ENCODE measurements at regions not wholly inside any gene's neighbourhood (a gene's known extent, or its start where the extent isn't known, plus 50 kb on each side); places are given as distances from the start of the nearest gene placed in this dataset.
"Not testable (repeated sequence)": the region's sequence is repeated elsewhere in the genome, so short reads cannot be mapped to it uniquely, and the experiment has no call there.

DNA sequence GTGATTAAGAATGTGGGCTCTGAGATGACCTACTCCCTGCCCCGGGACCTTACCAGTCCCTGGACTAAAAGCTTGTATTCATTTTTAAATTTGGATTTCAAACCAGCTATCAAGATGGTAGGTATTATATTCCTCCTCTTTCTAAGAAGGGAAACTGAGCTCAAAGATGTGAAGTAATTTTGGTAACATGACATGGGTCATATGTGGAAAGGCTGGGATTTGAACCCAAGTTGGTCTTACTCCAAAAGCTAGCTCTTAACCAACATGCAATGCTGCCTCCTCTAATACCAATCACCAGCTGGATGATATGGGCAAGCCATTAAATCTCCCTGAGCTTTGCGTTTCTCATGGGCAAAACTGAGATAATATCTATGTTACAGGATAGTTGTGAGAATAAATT is 166.4 kb upstream of the SLC38A2 start:
- DNase-seq (no peak), ATAC-seq (no peak)
- no peak overlapping the region for H3K4me3 ChIP-seq
- TF ChIP-seq, protein P1, sequence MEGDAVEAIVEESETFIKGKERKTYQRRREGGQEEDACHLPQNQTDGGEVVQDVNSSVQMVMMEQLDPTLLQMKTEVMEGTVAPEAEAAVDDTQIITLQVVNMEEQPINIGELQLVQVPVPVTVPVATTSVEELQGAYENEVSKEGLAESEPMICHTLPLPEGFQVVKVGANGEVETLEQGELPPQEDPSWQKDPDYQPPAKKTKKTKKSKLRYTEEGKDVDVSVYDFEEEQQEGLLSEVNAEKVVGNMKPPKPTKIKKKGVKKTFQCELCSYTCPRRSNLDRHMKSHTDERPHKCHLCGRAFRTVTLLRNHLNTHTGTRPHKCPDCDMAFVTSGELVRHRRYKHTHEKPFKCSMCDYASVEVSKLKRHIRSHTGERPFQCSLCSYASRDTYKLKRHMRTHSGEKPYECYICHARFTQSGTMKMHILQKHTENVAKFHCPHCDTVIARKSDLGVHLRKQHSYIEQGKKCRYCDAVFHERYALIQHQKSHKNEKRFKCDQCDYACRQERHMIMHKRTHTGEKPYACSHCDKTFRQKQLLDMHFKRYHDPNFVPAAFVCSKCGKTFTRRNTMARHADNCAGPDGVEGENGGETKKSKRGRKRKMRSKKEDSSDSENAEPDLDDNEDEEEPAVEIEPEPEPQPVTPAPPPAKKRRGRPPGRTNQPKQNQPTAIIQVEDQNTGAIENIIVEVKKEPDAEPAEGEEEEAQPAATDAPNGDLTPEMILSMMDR (IDR thresholded peaks at IDR 0.05) = no peak
- no peak for TF ChIP-seq POLR2A (IDR thresholded peaks at IDR 0.05)
- no peak overlapping the region for H3K27ac ChIP-seq
- no peaks in the 10 kb centered on the region for H3K36me3 ChIP-seq
- peaks cover 0 to 48% (median 17%) of the 10 kb centered on the region in 12 donors for H3K4me1 ChIP-seq
- H3K27me3 ChIP-seq = no peaks in the 10 kb centered on the region
- 73 to 78% (median 75%) methylated on average over 2 of the region's 2 CpGs for WGBS, 4 donors
- intact Hi-C loops (cut with DNase I) = loop anchor here in 2 of 10 donors (5.0 to 10.0 kb wide), 2 partner anchors 116 to 327 kb away; no protein-coding TSS in a partner anchor
- peaks cover 0 to 10% (median 0%) of the 10 kb centered on the region in 12 donors for H3K9me3 ChIP-seq

DNA sequence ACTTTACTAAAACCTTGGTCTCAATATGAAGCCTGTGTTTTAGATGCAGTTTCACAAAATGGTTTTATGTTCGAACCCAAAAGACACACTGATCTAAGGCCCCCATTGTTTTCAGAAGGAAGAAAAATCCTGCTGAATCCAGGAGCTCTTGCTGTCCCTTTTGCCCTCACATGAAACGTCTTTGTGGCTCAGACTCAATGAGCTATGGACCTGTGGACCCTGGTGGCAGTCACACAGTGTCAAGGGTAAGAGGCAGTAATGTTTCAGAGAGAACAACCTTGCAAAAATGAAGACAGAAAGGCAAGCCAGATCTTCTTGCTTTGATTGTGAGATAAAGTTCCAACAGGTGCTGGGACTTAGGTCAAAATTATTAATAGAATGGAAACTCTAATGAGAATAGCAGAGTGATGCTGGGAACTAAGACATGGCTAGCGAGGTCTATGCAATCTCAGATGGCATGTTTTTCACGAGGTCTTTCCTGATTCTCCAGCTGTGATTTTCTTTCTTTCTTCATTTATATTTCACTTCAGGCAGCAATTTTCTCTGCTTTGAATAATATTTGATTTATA is 164.9 kb upstream of the SLC38A2 start:
- 58 to 71% (median 59%) methylated on average over 4 of the region's 4 CpGs for WGBS, 4 donors
- H3K36me3 ChIP-seq = no peaks in the 10 kb centered on the region
- ATAC-seq (peak in 1 of 4 donors; percentile 17), DNase-seq (no peak)
- TF ChIP-seq, protein P1 (IDR thresholded peaks at IDR 0.05) = no peak
- TF ChIP-seq POLR2A (IDR thresholded peaks at IDR 0.05) = no peak
- H3K4me3 ChIP-seq = no peak overlapping the region
- H3K4me1 ChIP-seq = peaks cover 0 to 53% (median 21%) of the 10 kb centered on the region in 12 donors
- H3K27me3 ChIP-seq = no peaks in the 10 kb centered on the region
- H3K9me3 ChIP-seq = peaks cover 0 to 5% (median 0%) of the 10 kb centered on the region in 12 donors
- intact Hi-C loops (cut with DNase I) = loop anchor here in 2 of 10 donors (5.0 to 10.0 kb wide), 2 partner anchors 117 to 325 kb away; no protein-coding TSS in a partner anchor
- no peak overlapping the region for H3K27ac ChIP-seq

DNA sequence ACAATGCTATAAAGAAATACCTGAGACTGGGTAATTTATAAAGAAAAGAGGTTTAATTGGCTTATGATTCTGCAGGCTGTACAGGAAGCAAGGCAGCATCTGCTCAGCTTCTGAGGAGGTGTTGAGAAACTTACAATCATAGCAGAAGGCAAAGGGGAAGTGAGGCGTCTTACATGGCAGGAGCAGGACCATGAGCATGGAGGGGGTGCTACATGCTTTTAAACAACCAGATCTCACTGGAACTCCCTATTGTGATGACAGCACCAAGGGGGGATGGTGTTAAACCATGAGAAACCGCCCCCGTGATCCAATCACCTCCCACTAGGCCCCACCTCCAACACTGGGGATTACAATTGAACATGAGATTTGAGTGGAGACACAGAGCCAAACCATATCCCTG is 163.7 kb upstream of the SLC38A2 start:
- not testable (repeated sequence) for H3K9me3 ChIP-seq, DNase-seq, H3K27me3 ChIP-seq, H3K4me3 ChIP-seq, H3K36me3 ChIP-seq
- Histone ChIP-seq H3K27ac (peak overlapping the region in 5 of 12 donors; percentile 47 to 55 (median 48)), H3K4me1 (peaks cover 0 to 53% (median 21%) of the 10 kb centered on the region in 12 donors)
- peak in 1 of 4 donors; percentile 9 for ATAC-seq
- 75 to 91% (median 85%) methylated on average over 3 of the region's 3 CpGs for WGBS, 4 donors
- intact Hi-C loops (cut with DNase I) = loop anchor here in 2 of 10 donors (5.0 to 10.0 kb wide), 2 partner anchors 118 to 324 kb away; no protein-coding TSS in a partner anchor

DNA sequence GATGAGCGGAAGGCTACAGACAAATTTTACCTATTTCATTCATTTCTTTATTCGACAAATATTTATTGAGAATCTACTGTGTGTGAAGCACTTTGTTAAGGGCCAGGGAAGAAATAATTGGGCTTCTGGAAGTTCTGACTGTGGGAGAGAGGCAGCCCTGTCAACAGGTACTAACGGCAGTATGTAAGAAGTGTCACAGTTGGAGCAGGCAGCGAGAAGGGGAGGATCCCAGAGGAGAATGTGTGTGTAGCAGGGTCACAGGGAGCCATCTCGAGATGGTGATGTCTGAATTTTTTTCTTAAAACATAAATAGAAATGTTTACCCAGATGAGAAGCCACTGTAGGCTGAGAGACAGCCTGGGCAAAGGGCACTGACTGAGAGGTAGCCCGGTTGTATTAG is 163.3 kb upstream of the SLC38A2 start:
- ATAC-seq = peak; percentile 22 to 64 (median 49)
- Histone ChIP-seq H3K4me1 (peaks cover 0 to 53% (median 21%) of the 10 kb centered on the region in 12 donors), H3K9me3 (no peaks in the 10 kb centered on the region), H3K4me3 (no peak overlapping the region), H3K27ac (peak overlapping the region in 9 of 12 donors; percentile 1 to 55 (median 47)), H3K36me3 (no peaks in the 10 kb centered on the region), H3K27me3 (no peaks in the 10 kb centered on the region)
- peak in 1 of 5 donors; percentile 23 for DNase-seq
- WGBS, 4 donors = 54 to 67% (median 59%) methylated on average over 6 of the region's 6 CpGs
- no peak for TF ChIP-seq POLR2A (IDR thresholded peaks at IDR 0.05)
- TF ChIP-seq, protein P1 (IDR thresholded peaks at IDR 0.05) = no peak
- intact Hi-C loops (cut with DNase I) = loop anchor here in 2 of 10 donors (5.0 to 10.0 kb wide), 2 partner anchors 119 to 324 kb away; no protein-coding TSS in a partner anchor

Measured in heart left ventricle (tissue), 16 donors.